ENCODE measurements at regions not wholly inside any gene's neighbourhood (a gene's known extent, or its start where the extent isn't known, plus 50 kb on each side); places are given as distances from the start of the nearest gene placed in this dataset.

DNA sequence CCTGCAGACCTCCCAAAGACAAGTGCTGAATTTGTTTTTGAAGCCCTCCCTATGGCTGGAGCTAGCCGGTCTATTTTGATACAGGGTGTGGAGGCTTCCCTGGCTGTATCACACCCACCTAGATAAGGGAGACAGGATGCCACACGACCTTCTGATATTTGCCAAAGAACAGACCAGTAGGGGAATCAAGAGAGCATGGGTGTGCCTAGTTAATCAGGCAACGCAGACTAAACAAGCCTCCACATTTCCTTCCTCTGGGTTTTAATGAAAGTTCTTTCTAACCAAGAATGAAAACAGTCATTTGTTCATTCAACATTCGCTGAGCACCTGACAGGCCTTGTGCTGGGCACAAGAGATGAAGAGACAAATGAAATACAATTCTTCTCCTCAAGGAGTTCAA, 446.8 kb downstream of the PLPP3 start:
- Histone ChIP-seq H3K27me3 (ENCODE audit: control insufficient read depth, insufficient read depth, low read length, poor library complexity, severe bottlenecking) (no peaks in the 10 kb centered on the region), H3K27ac (ENCODE audit: low read depth, low read length) (no peak overlapping the region), H3K4me1 (ENCODE audit: control insufficient read depth, insufficient read depth, low read length) (no peaks in the 10 kb centered on the region), H3K36me3 (ENCODE audit: control insufficient read depth, insufficient read depth, low read length) (no peaks in the 10 kb centered on the region), H3K4me3 (ENCODE audit: low read length) (no peak overlapping the region), H3K9me3 (ENCODE audit: control insufficient read depth, low read length) (no peaks in the 10 kb centered on the region), H3K9ac (ENCODE audit: extremely low read depth, low read length, poor library complexity, severe bottlenecking) (no peak overlapping the region)
- WGBS, 2 experiments (ENCODE audit: insufficient coverage in 1 of 2, insufficient read length in 1 of 2): 88 to 93% methylated on average over 3 to 4 of the region's 4 CpGs
- Mint-ChIP-seq H3K9me3 (peaks cover under 1% of the 10 kb centered on the region), H3K27me3 (ENCODE audit: insufficient read depth) (peaks cover 8% of the 10 kb centered on the region), H3K36me3 (ENCODE audit: low read depth) (no peaks in the 10 kb centered on the region), H3K4me1 (no peaks in the 10 kb centered on the region), H3K4me3 (no peak overlapping the region), H3K27ac (no peak overlapping the region)
- TF ChIP-seq, protein P1, sequence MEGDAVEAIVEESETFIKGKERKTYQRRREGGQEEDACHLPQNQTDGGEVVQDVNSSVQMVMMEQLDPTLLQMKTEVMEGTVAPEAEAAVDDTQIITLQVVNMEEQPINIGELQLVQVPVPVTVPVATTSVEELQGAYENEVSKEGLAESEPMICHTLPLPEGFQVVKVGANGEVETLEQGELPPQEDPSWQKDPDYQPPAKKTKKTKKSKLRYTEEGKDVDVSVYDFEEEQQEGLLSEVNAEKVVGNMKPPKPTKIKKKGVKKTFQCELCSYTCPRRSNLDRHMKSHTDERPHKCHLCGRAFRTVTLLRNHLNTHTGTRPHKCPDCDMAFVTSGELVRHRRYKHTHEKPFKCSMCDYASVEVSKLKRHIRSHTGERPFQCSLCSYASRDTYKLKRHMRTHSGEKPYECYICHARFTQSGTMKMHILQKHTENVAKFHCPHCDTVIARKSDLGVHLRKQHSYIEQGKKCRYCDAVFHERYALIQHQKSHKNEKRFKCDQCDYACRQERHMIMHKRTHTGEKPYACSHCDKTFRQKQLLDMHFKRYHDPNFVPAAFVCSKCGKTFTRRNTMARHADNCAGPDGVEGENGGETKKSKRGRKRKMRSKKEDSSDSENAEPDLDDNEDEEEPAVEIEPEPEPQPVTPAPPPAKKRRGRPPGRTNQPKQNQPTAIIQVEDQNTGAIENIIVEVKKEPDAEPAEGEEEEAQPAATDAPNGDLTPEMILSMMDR (conservative IDR thresholded peaks at IDR 0.05): no peak
- DNase-seq: no peak

DNA sequence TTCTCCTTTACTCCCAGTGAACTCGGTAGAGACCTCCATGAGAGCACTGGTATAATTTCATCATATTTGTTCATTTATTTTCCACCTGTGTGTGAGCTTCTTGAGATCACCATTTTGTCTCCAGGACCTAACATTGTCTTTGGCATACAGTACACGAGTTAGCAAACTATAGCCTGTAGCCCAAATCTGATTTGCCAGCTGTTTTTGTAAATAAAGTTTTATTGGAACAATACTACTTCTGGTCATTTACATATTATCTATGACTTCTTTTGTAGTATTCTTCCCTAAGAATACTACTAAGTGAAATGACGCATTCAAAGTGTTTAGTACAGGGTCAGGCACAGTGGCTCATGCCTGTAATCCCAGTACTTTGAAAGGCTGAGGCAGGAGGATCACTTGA, 449.5 kb downstream of the PLPP3 start:
- no peaks in the 10 kb centered on the region for H3K36me3 Mint-ChIP-seq (ENCODE audit: low read depth)
- no peak for DNase-seq
- H3K9ac ChIP-seq (ENCODE audit: extremely low read depth, low read length, poor library complexity, severe bottlenecking): no peak overlapping the region
- H3K9me3 Mint-ChIP-seq: peaks cover 3% of the 10 kb centered on the region
- no peaks in the 10 kb centered on the region for H3K9me3 ChIP-seq (ENCODE audit: control insufficient read depth, low read length)
- no peaks in the 10 kb centered on the region for H3K36me3 ChIP-seq (ENCODE audit: control insufficient read depth, insufficient read depth, low read length)
- no peak overlapping the region for H3K27ac ChIP-seq (ENCODE audit: low read depth, low read length)
- TF ChIP-seq, protein P1 (conservative IDR thresholded peaks at IDR 0.05): no peak
- H3K27me3 Mint-ChIP-seq (ENCODE audit: insufficient read depth): peaks cover 4% of the 10 kb centered on the region
- H3K4me3 Mint-ChIP-seq: no peak overlapping the region
- no peaks in the 10 kb centered on the region for H3K4me1 Mint-ChIP-seq
- no peak overlapping the region for H3K4me3 ChIP-seq (ENCODE audit: low read length)
- WGBS, 2 experiments (ENCODE audit: insufficient coverage in 1 of 2, insufficient read length in 1 of 2): 95% methylated on average over 3 of the region's 3 CpGs; no CpG with 5 or more reads in 1 of the 2 experiments
- H3K27ac Mint-ChIP-seq: no peak overlapping the region
- H3K27me3 ChIP-seq (ENCODE audit: control insufficient read depth, insufficient read depth, low read length, poor library complexity, severe bottlenecking): no peaks in the 10 kb centered on the region
- no peaks in the 10 kb centered on the region for H3K4me1 ChIP-seq (ENCODE audit: control insufficient read depth, insufficient read depth, low read length)

DNA sequence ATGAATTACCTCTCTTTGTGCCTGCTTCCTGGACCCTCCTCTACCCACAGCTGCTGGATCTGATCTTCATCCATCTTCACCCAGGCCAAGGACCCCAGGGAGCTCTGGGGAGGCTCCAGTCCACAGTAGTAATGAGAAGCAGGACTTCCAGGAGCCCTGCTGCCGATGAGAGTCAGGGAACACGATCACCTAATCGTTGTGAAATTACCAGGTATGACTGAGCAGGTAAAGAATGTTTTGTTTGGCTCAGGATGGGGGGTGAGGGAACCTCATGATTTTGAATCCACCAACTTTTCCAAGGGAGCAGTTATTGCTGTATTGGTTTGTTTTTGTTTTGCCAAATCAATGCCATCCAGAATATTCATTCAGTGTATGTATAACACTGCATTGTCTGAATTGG, 454.0 kb downstream of the PLPP3 start:
- peaks cover 9% of the 10 kb centered on the region for H3K9me3 Mint-ChIP-seq
- Histone ChIP-seq H3K9ac (ENCODE audit: extremely low read depth, low read length, poor library complexity, severe bottlenecking) (no peak overlapping the region), H3K36me3 (ENCODE audit: control insufficient read depth, insufficient read depth, low read length) (no peaks in the 10 kb centered on the region), H3K4me1 (ENCODE audit: control insufficient read depth, insufficient read depth, low read length) (no peaks in the 10 kb centered on the region), H3K9me3 (ENCODE audit: control insufficient read depth, low read length) (no peaks in the 10 kb centered on the region), H3K4me3 (ENCODE audit: low read length) (no peak overlapping the region), H3K27ac (ENCODE audit: low read depth, low read length) (no peak overlapping the region), H3K27me3 (ENCODE audit: control insufficient read depth, insufficient read depth, low read length, poor library complexity, severe bottlenecking) (no peaks in the 10 kb centered on the region)
- no peaks in the 10 kb centered on the region for H3K4me1 Mint-ChIP-seq
- H3K4me3 Mint-ChIP-seq: no peak overlapping the region
- 90% methylated on average over 3 of the region's 3 CpGs; no CpG with 5 or more reads in 1 of the 2 experiments for WGBS, 2 experiments (ENCODE audit: insufficient coverage in 1 of 2, insufficient read length in 1 of 2)
- no peak overlapping the region for H3K27ac Mint-ChIP-seq
- DNase-seq: no peak
- peaks cover 2% of the 10 kb centered on the region for H3K27me3 Mint-ChIP-seq (ENCODE audit: insufficient read depth)
- H3K36me3 Mint-ChIP-seq (ENCODE audit: low read depth): no peaks in the 10 kb centered on the region
- TF ChIP-seq, protein P1 (conservative IDR thresholded peaks at IDR 0.05): no peak

Data from endodermal cell (in vitro differentiated cells).